ENCODE measurements at regions not wholly inside any gene's neighbourhood (a gene's known extent, or its start where the extent isn't known, plus 50 kb on each side); places are given as distances from the start of the nearest gene placed in this dataset.

GRCh38 chr10:130921461-130921860, 390.1 kb downstream of the TCERG1L start:
- peaks cover 0 to 32% of the 10 kb centered on the region in 2 donors for H3K27me3 ChIP-seq
- peaks cover 0 to 9% of the 10 kb centered on the region in 2 donors for H3K9me3 ChIP-seq
- intact Hi-C loops (cut with DNase I; ENCODE audit: low total_unique reads), result no loop called here
- no peaks in the 10 kb centered on the region for H3K36me3 ChIP-seq
- no peaks in the 10 kb centered on the region for H3K4me1 ChIP-seq
- H3K27ac ChIP-seq, result no peak overlapping the region
- no peak for DNase-seq (ENCODE audit: low spot score in 2 of 2)
- H3K4me3 ChIP-seq, result no peak overlapping the region
- no peak for TF ChIP-seq POLR2AphosphoS5 (IDR thresholded peaks at IDR 0.05)
- no peak for TF ChIP-seq CTCF (IDR thresholded peaks at IDR 0.05)
- no peak for TF ChIP-seq POLR2A (IDR thresholded peaks at IDR 0.05)

- Histone ChIP-seq H3K4me1 (no peaks in the 10 kb centered on the region), H3K9me3 (peaks cover 0 to 5% of the 10 kb centered on the region in 2 donors), H3K27ac (no peak overlapping the region), H3K36me3 (no peaks in the 10 kb centered on the region), H3K4me3 (no peak overlapping the region), H3K27me3 (peaks cover 0 to 31% of the 10 kb centered on the region in 2 donors)
- TF ChIP-seq POLR2A (IDR thresholded peaks at IDR 0.05), result no peak
- TF ChIP-seq CTCF (IDR thresholded peaks at IDR 0.05), result no peak
- intact Hi-C loops (cut with DNase I; ENCODE audit: low total_unique reads), result no loop called here
- no peak for DNase-seq (ENCODE audit: low spot score in 2 of 2)
Observed at GRCh38 chr10:130921911-130922440, 389.5 kb downstream of the TCERG1L start.

- H3K9me3 ChIP-seq, result no peaks in the 10 kb centered on the region
- H3K4me3 ChIP-seq, result no peak overlapping the region
- no peak overlapping the region for H3K27ac ChIP-seq
- H3K27me3 ChIP-seq, result peaks cover 0 to 34% of the 10 kb centered on the region in 2 donors
- no peaks in the 10 kb centered on the region for H3K4me1 ChIP-seq
- no peak for DNase-seq (ENCODE audit: low spot score in 2 of 2)
- TF ChIP-seq POLR2AphosphoS5 (IDR thresholded peaks at IDR 0.05) (no peak), CTCF (IDR thresholded peaks at IDR 0.05) (no peak)
- H3K36me3 ChIP-seq, result no peaks in the 10 kb centered on the region
- intact Hi-C loops (cut with DNase I; ENCODE audit: low total_unique reads), result no loop called here
Observed at GRCh38 chr10:130923596-130923995, 387.9 kb downstream of the TCERG1L start.

GRCh38 chr10:130924138-130924819, 387.2 kb downstream of the TCERG1L start:
- TF ChIP-seq POLR2A (IDR thresholded peaks at IDR 0.05) (no peak), CTCF (IDR thresholded peaks at IDR 0.05) (no peak), POLR2AphosphoS5 (IDR thresholded peaks at IDR 0.05) (no peak)
- Histone ChIP-seq H3K4me3 (no peak overlapping the region), H3K36me3 (no peaks in the 10 kb centered on the region), H3K27ac (no peak overlapping the region), H3K9me3 (no peaks in the 10 kb centered on the region), H3K27me3 (peaks cover 0 to 39% of the 10 kb centered on the region in 2 donors), H3K4me1 (no peaks in the 10 kb centered on the region)
- no peak for DNase-seq (ENCODE audit: low spot score in 2 of 2)
- intact Hi-C loops (cut with DNase I; ENCODE audit: low total_unique reads), result no loop called here

GRCh38 chr10:130926442-130926841, 385.1 kb downstream of the TCERG1L start:
- H3K4me1 ChIP-seq, result no peaks in the 10 kb centered on the region
- DNase-seq (ENCODE audit: low spot score in 2 of 2), result no peak
- TF ChIP-seq POLR2A (IDR thresholded peaks at IDR 0.05), result no peak
- TF ChIP-seq CTCF (IDR thresholded peaks at IDR 0.05), result no peak
- TF ChIP-seq POLR2AphosphoS5 (IDR thresholded peaks at IDR 0.05), result no peak
- no peaks in the 10 kb centered on the region for H3K36me3 ChIP-seq
- H3K9me3 ChIP-seq, result no peaks in the 10 kb centered on the region
- H3K4me3 ChIP-seq, result no peak overlapping the region
- intact Hi-C loops (cut with DNase I; ENCODE audit: low total_unique reads), result no loop called here
- peaks cover 0 to 56% of the 10 kb centered on the region in 2 donors for H3K27me3 ChIP-seq
- H3K27ac ChIP-seq, result no peak overlapping the region
